ENCODE measurements at regions not wholly inside any gene's neighbourhood (a gene's known extent, or its start where the extent isn't known, plus 50 kb on each side); places are given as distances from the start of the nearest gene placed in this dataset.

DNA sequence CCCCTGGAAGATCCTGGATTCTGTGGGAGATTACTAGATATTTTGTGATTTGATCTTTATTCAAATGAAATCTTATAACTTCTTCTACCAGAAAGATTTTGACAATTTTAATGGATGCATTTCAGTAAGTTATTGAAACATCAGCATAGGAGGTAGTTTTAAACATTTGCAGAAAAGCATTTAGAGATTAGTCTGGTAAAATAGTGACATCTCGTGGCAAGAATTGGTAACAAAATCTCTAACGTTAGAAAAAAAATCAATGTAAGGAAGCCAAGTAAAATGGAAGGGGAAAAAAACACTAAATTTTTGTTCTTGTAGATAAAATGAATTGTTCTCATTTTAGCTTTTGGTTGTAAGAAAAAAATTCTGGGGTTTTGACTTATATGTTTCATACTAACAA, 73.3 kb downstream of the TASL start:
- peak; percentile 10 for DNase-seq

GRCh38 chrX:30495468-30495867, 82.1 kb downstream of the TASL start:
- DNase-seq, result no peak

DNA sequence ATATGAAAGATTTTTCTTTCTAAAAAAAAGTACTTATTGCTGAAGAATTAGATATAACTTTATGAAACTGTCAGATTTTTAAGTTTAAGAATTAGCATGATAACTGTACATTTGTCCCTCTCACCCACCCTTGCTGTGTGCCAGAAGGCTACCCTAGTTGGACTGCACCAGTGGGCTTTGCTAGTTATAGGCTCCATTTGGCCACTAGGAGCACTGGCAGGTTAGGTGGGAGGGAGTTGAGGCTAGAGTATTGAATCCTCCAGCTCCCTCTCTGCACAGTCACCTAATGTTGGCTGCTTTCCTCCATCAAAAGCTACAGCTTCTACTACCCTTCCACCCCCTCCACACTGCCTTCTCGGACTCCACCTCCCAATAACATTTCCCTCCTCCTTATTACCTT, 84.2 kb downstream of the TASL start:
- DNase-seq, result no peak

DNA sequence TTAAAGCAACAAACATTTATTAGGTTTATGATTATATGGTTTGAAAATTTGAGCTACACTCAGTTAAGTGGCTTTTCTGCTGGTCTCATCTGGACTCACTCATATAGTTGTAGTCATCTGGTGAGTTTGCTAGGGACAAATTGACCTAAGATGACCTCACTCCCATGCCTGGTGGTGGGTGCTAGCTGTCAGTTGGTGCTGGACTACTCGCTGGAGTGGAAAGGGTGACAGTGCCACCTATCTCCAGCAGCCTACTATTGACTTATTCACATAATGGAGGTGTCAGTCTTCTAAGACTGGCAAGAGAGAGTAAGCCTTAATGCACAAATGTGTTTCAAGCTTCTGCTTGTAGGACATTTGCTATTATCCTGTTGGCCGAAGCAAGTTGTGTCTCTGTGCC, 88.2 kb downstream of the TASL start:
- no peak for DNase-seq

GRCh38 chrX:30488092-30488491, 89.5 kb downstream of the TASL start:
- no peak for DNase-seq

DNA sequence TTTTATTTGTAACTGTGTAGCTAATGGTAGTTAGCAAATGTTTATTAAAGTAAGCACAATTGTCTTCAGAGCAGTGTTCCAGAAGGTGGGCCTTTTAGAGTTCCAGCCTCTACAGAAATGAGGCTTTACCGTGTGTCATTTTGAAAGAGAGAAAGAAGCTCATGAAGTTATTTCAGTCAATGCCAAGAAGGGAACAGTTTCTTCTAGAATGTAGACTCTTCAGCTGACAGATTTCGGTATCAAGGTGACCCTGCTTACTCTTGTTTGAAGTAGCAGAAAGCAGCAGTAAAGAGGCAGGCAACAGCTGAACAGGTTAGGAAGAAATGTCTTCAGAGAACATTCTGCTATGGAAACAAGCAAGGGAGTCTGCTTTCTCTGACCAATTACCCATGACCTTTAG, 93.6 kb downstream of the TASL start:
- no peak for DNase-seq

DNA sequence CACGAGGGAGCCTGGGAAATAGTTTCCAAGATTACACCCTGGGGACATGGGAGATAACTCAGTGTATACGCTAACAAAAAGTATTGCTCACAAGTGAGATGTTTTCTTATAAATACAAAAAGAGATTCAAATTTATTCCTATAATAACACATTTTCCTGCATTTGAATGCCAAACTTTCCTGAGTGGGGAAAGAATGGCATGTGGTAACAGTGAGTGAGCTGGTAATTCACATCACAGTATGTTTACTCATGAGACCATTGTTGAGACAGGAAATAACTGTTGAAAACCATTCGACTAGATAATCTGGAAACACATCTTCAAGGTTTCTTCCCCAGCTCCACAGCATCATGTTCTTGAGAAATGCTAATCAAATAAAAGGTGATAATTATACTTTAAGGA, 109.1 kb downstream of the TASL start:
- no peak for DNase-seq

All from GDM1 (cell line).